Neural cell (in vitro differentiated cells): ENCODE measurements at regions not wholly inside any gene's neighbourhood (a gene's known extent, or its start where the extent isn't known, plus 50 kb on each side); places are given as distances from the start of the nearest gene placed in this dataset.

Experiments
- H2AFZ ChIP-seq: fragments of 200-600, 300-800 bp; sonication (generic), shearing (Covaris generic); 2 replicates; pipeline ENCODE4 v1.6.0; 2014; ENCODE audit warnings: low read depth, mild to moderate bottlenecking, antibody characterized with exemption, low read length, moderate library complexity
- H3F3A ChIP-seq: fragments of 200-600 bp; shearing (Covaris generic); 2 replicates; pipeline ENCODE4 v1.6.1; 2016; ENCODE audit warnings: mild to moderate bottlenecking, moderate library complexity, mixed read lengths, antibody characterized with exemption, low read length; ENCODE audit not compliant: insufficient read depth, poor library complexity, severe bottlenecking
- H3K27ac ChIP-seq: fragments of 200-600, 300-800 bp; sonication (generic), shearing (Covaris generic); 2 replicates; pipeline ENCODE4 v1.5.1; 2014; ENCODE audit warnings: mild to moderate bottlenecking, low read length, moderate library complexity
- H3K27me3 ChIP-seq: fragments of 300-800, 200-600 bp; sonication (generic), shearing (Covaris generic); 2 replicates; pipeline ENCODE4 v1.6.0; 2014; ENCODE audit warnings: mild to moderate bottlenecking, low read depth, low read length, moderate library complexity; ENCODE audit not compliant: insufficient read depth
- H3K36me3 ChIP-seq: fragments of 300-800, 200-600 bp; sonication (generic), shearing (Covaris generic); 2 replicates; pipeline ENCODE4 v1.5.1; 2014; ENCODE audit warnings: mild to moderate bottlenecking, antibody characterized with exemption, low read length, moderate library complexity; ENCODE audit not compliant: insufficient read depth
- H3K4me2 ChIP-seq: fragments of 300-800, 200-600 bp; sonication (generic), shearing (Covaris generic); 2 replicates; pipeline ENCODE4 v1.6.0; 2014; ENCODE audit warnings: mild to moderate bottlenecking, low read length
- H3K4me3 ChIP-seq: fragments of 300-800, 200-600 bp; sonication (generic), shearing (Covaris generic); 2 replicates; pipeline ENCODE4 v1.5.1; 2014; ENCODE audit warnings: mild to moderate bottlenecking, low read length, moderate library complexity
- H3K79me2 ChIP-seq: fragments of 200-600 bp; shearing (Covaris generic); replicated peaks from 2 replicates; pipeline ENCODE4 v1.6.0; 2014; ENCODE audit warnings: mild to moderate bottlenecking, low read length, moderate library complexity; ENCODE audit not compliant: insufficient read depth
- H3K9ac ChIP-seq: fragments of 300-800, 200-600 bp; sonication (generic), shearing (Covaris generic); 2 replicates; pipeline ENCODE4 v1.6.1; 2016; ENCODE audit warnings: mild to moderate bottlenecking, low read length, mixed read lengths
- H3K9me2 ChIP-seq: fragments of 200-600 bp; shearing (Covaris generic); 2 replicates; pipeline ENCODE4 v1.6.1; 2016; ENCODE audit warnings: mild to moderate bottlenecking, low read length, mixed read lengths; ENCODE audit not compliant: insufficient read depth
- H3K9me3 ChIP-seq: fragments of 200-600, 300-800 bp; sonication (generic), shearing (Covaris generic); 2 replicates; pipeline ENCODE4 v1.6.1; 2016; ENCODE audit warnings: mild to moderate bottlenecking, mixed run types, low read length, moderate library complexity, mixed read lengths
- H4K20me1 ChIP-seq: fragments of 200-600 bp; shearing (Covaris generic); 2 replicates; pipeline ENCODE4 v1.6.1; 2016; ENCODE audit warnings: mild to moderate bottlenecking, mixed run types; ENCODE audit not compliant: insufficient read depth
- EP300 ChIP-seq: fragments of 450-650 bp; conservative IDR thresholded peaks from 2 replicates; pipeline ENCODE4 v1.6.1; 2014; ENCODE audit warnings: antibody characterized with exemption, mild to moderate bottlenecking, moderate library complexity; ENCODE audit not compliant: poor library complexity, severe bottlenecking
- EZH2 ChIP-seq: fragments of 200-600, 300-800 bp; shearing (Covaris generic), sonication (generic); IDR thresholded peaks from 2 replicates; pipeline ENCODE4 v1.6.1; 2014; ENCODE audit warnings: antibody characterized with exemption, low read length, borderline replicate concordance, mild to moderate bottlenecking; ENCODE audit not compliant: insufficient read depth, poor library complexity, severe bottlenecking
- MXI1 ChIP-seq: fragments of 450-650 bp; conservative IDR thresholded peaks from 2 replicates; pipeline ENCODE4 v1.6.1; 2014; ENCODE audit warnings: antibody characterized with exemption, mild to moderate bottlenecking; ENCODE audit not compliant: poor library complexity, severe bottlenecking
- POLR2AphosphoS5 ChIP-seq: IDR thresholded peaks from 2 replicates; pipeline ENCODE4 v1.6.1; 2012
- RAD21 ChIP-seq: fragments of 450-650 bp; conservative IDR thresholded peaks from 2 replicates; pipeline ENCODE4 v1.6.1; 2014; ENCODE audit warnings: antibody characterized with exemption, mild to moderate bottlenecking, moderate library complexity
- SMC3 ChIP-seq: fragments of 450-650 bp; conservative IDR thresholded peaks from 2 replicates; pipeline ENCODE4 v1.6.1; 2014; ENCODE audit warnings: antibody characterized with exemption, mild to moderate bottlenecking, moderate library complexity; ENCODE audit not compliant: poor library complexity
- TAF1 ChIP-seq: IDR thresholded peaks from 2 replicates; pipeline ENCODE4 v1.6.1; 2012; ENCODE audit warnings: low read depth
- TF ChIP-seq, protein P1 (sequence below): IDR thresholded peaks from 2 replicates; pipeline ENCODE4 v1.6.1; 2012; ENCODE audit warnings: borderline replicate concordance
- TF ChIP-seq, protein P2 (sequence below): fragments of 450-650 bp; IDR thresholded peaks from 2 replicates; pipeline ENCODE4 v1.5.1; 2014; ENCODE audit warnings: antibody characterized with exemption, mild to moderate bottlenecking, moderate library complexity; ENCODE audit not compliant: poor library complexity, severe bottlenecking

DNA sequence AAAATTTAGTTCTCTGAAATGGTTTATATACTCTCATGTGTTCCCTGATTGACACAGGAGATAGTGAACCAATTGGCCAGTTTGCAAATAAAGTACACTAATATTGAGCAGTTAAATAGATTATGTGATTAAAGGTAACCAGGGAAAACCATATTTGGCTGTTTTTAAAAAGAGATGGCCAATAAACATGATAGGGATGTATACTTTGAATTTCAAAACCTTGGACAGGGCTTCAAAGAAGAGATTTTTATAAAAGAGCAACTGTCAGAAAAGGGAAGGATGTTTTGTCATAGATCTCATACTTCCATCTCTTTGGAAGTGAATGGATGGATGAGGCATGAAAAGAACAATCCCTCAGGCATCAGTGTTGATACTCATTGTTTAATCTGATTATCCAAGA, 825.3 kb downstream of the STIM2 start:
- no peaks in the 10 kb centered on the region for H3K79me2 ChIP-seq
- no peaks in the 10 kb centered on the region for H4K20me1 ChIP-seq
- no peaks in the 10 kb centered on the region for H3F3A ChIP-seq
- H3K9me2 ChIP-seq: no peaks in the 10 kb centered on the region
- TF ChIP-seq TAF1: no peak
- no peak for TF ChIP-seq RAD21
- H3K9ac ChIP-seq: no peak overlapping the region
- H3K27me3 ChIP-seq: no peaks in the 10 kb centered on the region
- H3K4me2 ChIP-seq: no peak overlapping the region
- no peak overlapping the region for H2AFZ ChIP-seq
- no peak overlapping the region for H3K4me3 ChIP-seq
- H3K27ac ChIP-seq: no peak overlapping the region
- no peaks in the 10 kb centered on the region for H3K36me3 ChIP-seq
- H3K9me3 ChIP-seq: no peaks in the 10 kb centered on the region

DNA sequence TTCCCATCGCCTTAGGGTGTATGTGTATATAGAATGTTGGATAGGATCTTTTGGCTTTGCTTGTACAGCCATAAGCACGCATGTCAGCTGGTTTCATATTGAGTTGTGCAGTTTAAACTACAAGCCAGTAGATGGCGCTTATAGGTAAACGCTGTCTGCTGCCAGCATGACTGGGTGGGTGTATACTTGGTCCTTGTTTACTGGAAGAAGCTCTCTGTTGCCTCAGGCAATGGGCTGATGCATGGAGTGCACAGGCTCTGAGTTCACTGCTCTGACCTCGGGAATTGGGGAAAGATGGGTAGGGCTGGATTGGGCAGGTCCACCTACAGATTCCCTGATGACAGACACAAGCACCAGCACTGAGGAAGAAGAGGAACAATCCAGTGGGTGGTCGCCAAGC, 831.5 kb downstream of the STIM2 start:
- Histone ChIP-seq H3K27me3 (no peaks in the 10 kb centered on the region), H3K9me3 (no peaks in the 10 kb centered on the region), H4K20me1 (no peaks in the 10 kb centered on the region), H3K27ac (no peak overlapping the region), H3K9ac (no peak overlapping the region), H3K4me2 (no peak overlapping the region), H3K36me3 (no peaks in the 10 kb centered on the region), H2AFZ (no peak overlapping the region), H3K9me2 (no peaks in the 10 kb centered on the region), H3F3A (no peaks in the 10 kb centered on the region), H3K4me3 (no peak overlapping the region), H3K79me2 (no peaks in the 10 kb centered on the region)
- no peak for TF ChIP-seq POLR2AphosphoS5
- no peak for TF ChIP-seq RAD21
- TF ChIP-seq, protein P1, sequence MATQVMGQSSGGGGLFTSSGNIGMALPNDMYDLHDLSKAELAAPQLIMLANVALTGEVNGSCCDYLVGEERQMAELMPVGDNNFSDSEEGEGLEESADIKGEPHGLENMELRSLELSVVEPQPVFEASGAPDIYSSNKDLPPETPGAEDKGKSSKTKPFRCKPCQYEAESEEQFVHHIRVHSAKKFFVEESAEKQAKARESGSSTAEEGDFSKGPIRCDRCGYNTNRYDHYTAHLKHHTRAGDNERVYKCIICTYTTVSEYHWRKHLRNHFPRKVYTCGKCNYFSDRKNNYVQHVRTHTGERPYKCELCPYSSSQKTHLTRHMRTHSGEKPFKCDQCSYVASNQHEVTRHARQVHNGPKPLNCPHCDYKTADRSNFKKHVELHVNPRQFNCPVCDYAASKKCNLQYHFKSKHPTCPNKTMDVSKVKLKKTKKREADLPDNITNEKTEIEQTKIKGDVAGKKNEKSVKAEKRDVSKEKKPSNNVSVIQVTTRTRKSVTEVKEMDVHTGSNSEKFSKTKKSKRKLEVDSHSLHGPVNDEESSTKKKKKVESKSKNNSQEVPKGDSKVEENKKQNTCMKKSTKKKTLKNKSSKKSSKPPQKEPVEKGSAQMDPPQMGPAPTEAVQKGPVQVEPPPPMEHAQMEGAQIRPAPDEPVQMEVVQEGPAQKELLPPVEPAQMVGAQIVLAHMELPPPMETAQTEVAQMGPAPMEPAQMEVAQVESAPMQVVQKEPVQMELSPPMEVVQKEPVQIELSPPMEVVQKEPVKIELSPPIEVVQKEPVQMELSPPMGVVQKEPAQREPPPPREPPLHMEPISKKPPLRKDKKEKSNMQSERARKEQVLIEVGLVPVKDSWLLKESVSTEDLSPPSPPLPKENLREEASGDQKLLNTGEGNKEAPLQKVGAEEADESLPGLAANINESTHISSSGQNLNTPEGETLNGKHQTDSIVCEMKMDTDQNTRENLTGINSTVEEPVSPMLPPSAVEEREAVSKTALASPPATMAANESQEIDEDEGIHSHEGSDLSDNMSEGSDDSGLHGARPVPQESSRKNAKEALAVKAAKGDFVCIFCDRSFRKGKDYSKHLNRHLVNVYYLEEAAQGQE: no peak
- no peak for TF ChIP-seq EZH2
- no peak for TF ChIP-seq TAF1
- TF ChIP-seq EP300: no peak
- TF ChIP-seq, protein P2, sequence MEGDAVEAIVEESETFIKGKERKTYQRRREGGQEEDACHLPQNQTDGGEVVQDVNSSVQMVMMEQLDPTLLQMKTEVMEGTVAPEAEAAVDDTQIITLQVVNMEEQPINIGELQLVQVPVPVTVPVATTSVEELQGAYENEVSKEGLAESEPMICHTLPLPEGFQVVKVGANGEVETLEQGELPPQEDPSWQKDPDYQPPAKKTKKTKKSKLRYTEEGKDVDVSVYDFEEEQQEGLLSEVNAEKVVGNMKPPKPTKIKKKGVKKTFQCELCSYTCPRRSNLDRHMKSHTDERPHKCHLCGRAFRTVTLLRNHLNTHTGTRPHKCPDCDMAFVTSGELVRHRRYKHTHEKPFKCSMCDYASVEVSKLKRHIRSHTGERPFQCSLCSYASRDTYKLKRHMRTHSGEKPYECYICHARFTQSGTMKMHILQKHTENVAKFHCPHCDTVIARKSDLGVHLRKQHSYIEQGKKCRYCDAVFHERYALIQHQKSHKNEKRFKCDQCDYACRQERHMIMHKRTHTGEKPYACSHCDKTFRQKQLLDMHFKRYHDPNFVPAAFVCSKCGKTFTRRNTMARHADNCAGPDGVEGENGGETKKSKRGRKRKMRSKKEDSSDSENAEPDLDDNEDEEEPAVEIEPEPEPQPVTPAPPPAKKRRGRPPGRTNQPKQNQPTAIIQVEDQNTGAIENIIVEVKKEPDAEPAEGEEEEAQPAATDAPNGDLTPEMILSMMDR: no peak
- TF ChIP-seq SMC3: no peak
- no peak for TF ChIP-seq MXI1
